ENCODE measurements at regions not wholly inside any gene's neighbourhood (a gene's known extent, or its start where the extent isn't known, plus 50 kb on each side); places are given as distances from the start of the nearest gene placed in this dataset.

DNA sequence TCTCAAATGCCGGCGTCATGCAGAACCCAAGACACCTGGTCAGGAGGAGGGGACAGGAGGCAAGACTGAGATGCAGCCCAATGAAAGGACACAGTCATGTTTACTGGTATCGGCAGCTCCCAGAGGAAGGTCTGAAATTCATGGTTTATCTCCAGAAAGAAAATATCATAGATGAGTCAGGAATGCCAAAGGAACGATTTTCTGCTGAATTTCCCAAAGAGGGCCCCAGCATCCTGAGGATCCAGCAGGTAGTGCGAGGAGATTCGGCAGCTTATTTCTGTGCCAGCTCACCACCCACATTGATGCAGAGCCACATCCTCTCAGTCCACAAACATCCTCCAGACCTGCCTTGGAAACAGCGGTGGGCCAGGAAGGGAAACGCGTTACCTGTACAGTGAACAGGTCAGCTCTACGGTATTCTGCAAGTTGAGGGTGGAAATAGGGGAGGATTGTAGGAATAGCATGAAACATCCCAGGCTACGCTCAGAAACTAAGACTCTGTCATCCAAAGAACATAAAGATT, 133.1 kb upstream of the PRSS1 start:
- TF ChIP-seq, protein P1, sequence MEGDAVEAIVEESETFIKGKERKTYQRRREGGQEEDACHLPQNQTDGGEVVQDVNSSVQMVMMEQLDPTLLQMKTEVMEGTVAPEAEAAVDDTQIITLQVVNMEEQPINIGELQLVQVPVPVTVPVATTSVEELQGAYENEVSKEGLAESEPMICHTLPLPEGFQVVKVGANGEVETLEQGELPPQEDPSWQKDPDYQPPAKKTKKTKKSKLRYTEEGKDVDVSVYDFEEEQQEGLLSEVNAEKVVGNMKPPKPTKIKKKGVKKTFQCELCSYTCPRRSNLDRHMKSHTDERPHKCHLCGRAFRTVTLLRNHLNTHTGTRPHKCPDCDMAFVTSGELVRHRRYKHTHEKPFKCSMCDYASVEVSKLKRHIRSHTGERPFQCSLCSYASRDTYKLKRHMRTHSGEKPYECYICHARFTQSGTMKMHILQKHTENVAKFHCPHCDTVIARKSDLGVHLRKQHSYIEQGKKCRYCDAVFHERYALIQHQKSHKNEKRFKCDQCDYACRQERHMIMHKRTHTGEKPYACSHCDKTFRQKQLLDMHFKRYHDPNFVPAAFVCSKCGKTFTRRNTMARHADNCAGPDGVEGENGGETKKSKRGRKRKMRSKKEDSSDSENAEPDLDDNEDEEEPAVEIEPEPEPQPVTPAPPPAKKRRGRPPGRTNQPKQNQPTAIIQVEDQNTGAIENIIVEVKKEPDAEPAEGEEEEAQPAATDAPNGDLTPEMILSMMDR (IDR thresholded peaks at IDR 0.05) = no peak

DNA sequence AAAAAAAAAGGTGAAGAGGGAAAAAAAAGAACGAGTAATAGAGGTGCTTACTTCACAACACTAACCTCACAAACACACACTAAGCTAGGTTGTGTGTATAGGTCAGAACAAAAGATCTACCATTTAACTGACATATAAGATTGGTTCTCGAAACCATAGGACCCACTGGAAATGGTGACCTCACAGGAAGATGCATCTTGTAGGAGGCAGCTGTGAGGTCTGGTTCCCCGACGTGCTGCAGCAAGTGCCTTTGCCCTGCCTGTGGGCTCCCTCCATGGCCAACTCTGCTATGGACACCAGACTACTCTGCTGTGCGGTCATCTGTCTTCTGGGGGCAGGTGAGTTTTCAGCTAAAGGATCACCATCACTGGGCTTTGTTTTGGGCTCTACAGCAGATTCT, 133.8 kb upstream of the PRSS1 start:
- TF ChIP-seq, protein P1 (IDR thresholded peaks at IDR 0.05) = no peak

DNA sequence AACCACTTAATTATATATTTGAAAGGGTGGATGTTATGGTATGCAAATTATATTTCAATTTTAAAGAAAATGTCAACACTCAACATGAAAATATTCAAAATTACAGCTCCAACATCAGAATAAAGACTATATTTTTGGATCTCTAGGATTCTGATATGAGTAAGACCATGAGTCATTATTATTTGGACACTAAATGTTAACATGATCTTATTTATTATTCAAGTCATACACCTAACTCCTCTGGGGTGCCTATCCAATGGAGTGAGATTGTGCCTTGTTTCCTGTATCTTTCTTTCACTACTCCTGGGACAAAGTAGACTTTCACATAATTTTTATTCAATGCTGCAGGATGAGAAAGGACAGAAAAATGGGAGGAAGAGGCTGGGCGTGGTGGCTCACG, 135.2 kb upstream of the PRSS1 start:
- TF ChIP-seq, protein P1 (IDR thresholded peaks at IDR 0.05) = no peak

DNA sequence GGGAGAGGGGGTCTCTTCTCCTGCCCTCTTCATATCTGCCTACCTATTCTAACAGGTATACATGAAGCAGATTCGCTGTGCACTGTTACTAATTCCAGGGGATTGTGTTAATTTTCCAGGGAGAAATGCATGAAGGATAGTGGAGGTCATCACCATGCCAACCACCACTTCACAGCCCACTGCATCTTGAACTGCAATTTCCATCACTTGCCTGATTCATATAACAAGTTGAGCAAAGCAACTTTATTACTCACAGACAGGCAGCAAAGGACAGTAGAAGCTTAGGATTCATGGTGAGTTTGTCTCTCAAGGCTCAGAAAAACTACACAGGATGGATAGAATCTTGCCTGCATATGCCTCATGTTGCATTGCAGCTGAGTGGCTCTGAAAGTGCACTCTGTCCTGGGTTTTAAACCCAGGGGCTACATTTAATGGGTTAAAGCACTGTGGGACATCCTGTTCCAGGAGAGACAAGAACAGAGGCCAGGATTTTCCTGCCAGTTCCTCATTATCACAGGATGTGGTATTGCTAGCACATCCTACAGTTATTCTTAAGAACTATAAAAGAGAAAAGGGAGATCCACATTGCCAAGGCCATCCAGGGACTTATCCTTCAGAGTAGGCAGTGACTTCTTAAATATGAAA, 136.9 kb upstream of the PRSS1 start:
- TF ChIP-seq, protein P1 (IDR thresholded peaks at IDR 0.05) = no peak

DNA sequence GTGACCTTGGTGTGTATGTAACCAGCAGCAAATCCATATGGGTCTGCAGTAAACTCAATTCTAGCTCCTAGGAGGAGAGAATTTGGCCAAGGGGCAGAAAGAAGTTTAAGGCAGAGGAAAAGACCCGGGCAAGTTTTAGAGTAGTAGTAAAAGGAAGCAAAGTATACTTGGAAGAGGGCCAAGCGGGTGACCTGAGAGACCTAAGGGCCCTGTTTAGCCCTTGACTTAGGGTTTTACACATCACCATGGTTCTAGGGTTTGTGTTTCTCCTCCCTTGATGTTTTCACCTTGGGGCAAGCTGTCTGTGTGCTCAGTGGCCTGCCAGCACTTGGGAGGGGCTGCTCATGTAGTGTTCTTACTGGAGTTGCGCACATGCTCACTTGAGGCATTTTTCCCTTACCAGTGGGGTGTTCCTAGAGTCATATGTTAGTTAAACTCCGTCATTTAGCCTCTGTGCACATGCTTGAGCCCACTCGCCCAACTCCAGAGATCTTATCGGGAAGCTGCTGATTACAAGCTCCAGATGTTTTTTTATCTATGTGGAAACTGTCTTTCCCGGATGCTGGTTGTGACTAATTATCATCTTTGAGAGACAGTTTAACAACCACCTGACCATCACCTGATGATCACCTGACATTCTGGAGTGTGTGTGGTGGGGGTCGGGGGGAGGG, 137.6 kb upstream of the PRSS1 start:
- TF ChIP-seq, protein P1 (IDR thresholded peaks at IDR 0.05) = no peak

DNA sequence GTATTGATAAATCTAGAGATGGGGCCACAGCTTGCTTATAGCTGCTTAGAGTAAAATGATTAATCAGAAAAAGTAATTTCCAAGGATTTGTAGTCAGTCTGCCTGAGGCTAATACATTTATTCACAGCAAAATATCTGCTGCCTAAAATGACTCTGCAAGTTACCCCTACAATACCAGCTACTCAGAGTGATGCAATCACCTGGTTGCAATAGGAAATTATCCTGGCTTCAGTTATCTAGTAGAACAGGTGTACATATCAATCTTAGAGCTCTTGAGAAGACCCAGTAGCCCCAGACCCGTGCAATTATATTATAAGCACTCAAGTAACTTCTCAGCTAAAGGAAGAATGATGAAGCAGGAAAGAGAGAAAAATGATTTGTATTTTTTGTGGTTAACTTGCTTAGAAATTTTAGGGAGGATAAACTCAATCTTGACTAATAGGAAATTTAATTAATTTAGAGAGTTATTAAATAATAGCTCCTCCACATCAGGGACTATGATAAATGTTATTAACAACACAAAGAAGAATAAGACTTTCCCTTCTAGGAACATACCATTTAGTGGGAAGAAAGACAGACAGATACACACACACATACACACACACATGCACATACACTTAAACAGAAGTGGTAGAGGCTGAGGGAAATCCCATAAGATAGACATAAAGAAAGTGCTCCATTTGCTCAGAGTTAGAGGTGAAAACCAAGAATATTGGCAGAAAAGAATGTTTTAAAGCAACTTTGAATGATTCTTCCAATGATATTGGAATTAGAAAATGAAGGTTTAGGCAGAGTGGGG, 140.4 kb upstream of the PRSS1 start:
- TF ChIP-seq, protein P1 (IDR thresholded peaks at IDR 0.05) = no peak

DNA sequence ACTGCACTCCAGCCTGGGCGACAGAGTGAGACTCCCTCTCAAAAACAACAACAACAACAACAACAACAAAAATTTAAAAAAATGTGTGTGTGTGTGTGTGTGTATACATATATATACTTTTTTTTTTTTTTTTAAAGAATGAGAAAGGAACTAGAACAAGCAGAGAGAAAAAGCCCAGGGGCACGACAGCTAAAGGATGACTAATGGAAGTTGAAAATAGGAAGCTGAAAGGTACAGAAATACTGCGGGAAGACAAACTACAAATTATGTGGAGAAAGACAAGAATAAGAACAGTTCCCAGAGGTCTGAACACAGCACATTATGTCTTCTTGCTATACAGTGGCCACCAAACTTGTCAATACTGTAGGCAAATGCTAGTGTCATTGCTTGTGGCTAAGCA, 141.9 kb upstream of the PRSS1 start:
- TF ChIP-seq, protein P1 (IDR thresholded peaks at IDR 0.05) = no peak

Data from LNCAP (cell line).